ENCODE measurements at regions not wholly inside any gene's neighbourhood (a gene's known extent, or its start where the extent isn't known, plus 50 kb on each side); places are given as distances from the start of the nearest gene placed in this dataset.

DNA sequence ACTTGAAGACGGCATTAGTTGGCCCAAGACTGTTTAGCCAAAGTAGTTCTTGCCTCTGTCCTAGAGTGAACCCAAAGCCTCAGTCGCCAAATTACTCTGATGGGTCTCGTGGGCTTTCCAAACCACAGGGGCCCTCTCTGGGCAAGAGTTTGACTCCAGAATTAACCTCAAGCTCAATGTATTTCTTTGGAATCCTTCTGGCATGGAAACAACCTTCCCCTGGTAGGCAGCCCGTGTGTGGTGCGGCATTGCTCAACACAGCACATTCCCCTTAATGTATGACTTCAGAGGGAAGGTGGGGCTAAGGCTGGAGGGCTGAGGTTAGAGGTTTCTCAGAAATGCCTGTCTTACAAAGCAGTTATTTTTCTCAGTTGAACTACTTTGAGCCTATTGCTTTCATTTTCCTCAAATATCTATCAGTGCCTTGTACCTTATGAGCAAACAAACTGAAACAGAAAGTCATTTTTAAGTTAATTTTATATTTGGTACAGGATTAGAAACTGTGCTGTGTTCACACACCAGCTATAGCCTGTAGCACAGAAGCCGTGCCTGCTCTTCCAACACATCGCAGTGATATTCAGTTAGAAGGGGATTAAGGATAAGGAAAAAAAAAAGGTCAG, 123.9 kb upstream of the HAPLN1 start:
- WGBS (ENCODE audit: insufficient coverage), result 79% methylated on average over 3 of the region's 7 CpGs
- no peaks in the 10 kb centered on the region for H3K27me3 Mint-ChIP-seq (ENCODE audit: low read depth in 3 of 3)
- H3K4me3 Mint-ChIP-seq, result no peak overlapping the region
- intact Hi-C loops (cut with micrococcal nuclease), result no loop called here
- Histone ChIP-seq H3K9ac (ENCODE audit: insufficient read depth, low read length, poor library complexity, severe bottlenecking) (no peak overlapping the region), H3K27ac (ENCODE audit: low read depth in 1 of 2, low read length in 2 of 2) (no peak overlapping the region), H3K4me2 (replicated peaks; ENCODE audit: extremely low read depth, low read length, poor library complexity, severe bottlenecking) (no peak overlapping the region), H3K4me1 (ENCODE audit: control insufficient read depth in 1 of 2, insufficient read depth in 2 of 2, low read length in 2 of 2) (no peaks in the 10 kb centered on the region), H3K36me3 (replicated peaks in 1 of 2; ENCODE audit: control insufficient read depth in 1 of 2, insufficient read depth in 2 of 2, low read length in 2 of 2) (no peaks in the 10 kb centered on the region), H3K4me3 (replicated peaks in 1 of 3; ENCODE audit: low read depth in 2 of 3, low read length in 3 of 3) (no peak overlapping the region), H2AFZ (ENCODE audit: insufficient read depth, low read depth, low read length, poor library complexity, severe bottlenecking) (no peak overlapping the region), H3K9me3 (replicated peaks in 1 of 2; ENCODE audit: control insufficient read depth in 1 of 2, insufficient read depth in 1 of 2, low read length in 2 of 2) (no peaks in the 10 kb centered on the region), H3K27me3 (ENCODE audit: control insufficient read depth in 2 of 2, insufficient read depth in 2 of 2, low read length in 2 of 2) (no peaks in the 10 kb centered on the region), H4K20me1 (ENCODE audit: insufficient read depth, low read length) (no peaks in the 10 kb centered on the region), H3K79me2 (ENCODE audit: insufficient read depth, low read length) (no peaks in the 10 kb centered on the region)
- no peak overlapping the region for H3K27ac Mint-ChIP-seq
- no peaks in the 10 kb centered on the region for H3K36me3 Mint-ChIP-seq
- peaks cover 2 to 9% (median 6%) of the 10 kb centered on the region in 7 donors for H3K9me3 Mint-ChIP-seq
- no peaks in the 10 kb centered on the region for H3K4me1 Mint-ChIP-seq
- TF ChIP-seq, protein P1, sequence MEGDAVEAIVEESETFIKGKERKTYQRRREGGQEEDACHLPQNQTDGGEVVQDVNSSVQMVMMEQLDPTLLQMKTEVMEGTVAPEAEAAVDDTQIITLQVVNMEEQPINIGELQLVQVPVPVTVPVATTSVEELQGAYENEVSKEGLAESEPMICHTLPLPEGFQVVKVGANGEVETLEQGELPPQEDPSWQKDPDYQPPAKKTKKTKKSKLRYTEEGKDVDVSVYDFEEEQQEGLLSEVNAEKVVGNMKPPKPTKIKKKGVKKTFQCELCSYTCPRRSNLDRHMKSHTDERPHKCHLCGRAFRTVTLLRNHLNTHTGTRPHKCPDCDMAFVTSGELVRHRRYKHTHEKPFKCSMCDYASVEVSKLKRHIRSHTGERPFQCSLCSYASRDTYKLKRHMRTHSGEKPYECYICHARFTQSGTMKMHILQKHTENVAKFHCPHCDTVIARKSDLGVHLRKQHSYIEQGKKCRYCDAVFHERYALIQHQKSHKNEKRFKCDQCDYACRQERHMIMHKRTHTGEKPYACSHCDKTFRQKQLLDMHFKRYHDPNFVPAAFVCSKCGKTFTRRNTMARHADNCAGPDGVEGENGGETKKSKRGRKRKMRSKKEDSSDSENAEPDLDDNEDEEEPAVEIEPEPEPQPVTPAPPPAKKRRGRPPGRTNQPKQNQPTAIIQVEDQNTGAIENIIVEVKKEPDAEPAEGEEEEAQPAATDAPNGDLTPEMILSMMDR (IDR thresholded peaks at IDR 0.05), result no peak
- DNase-seq, result no peak

GRCh38 chr5:83839788-83840187, 119.1 kb upstream of the HAPLN1 start:
- TF ChIP-seq, protein P1 (IDR thresholded peaks at IDR 0.05), result no peak
- no peaks in the 10 kb centered on the region for H3K27me3 ChIP-seq (ENCODE audit: control insufficient read depth in 2 of 2, insufficient read depth in 2 of 2, low read length in 2 of 2)
- H2AFZ ChIP-seq (ENCODE audit: insufficient read depth, low read depth, low read length, poor library complexity, severe bottlenecking), result no peak overlapping the region
- intact Hi-C loops (cut with micrococcal nuclease), result no loop called here
- Mint-ChIP-seq H3K9me3 (peaks cover 0 to 9% (median 5%) of the 10 kb centered on the region in 7 donors), H3K27ac (no peak overlapping the region), H3K4me1 (no peaks in the 10 kb centered on the region), H3K4me3 (no peak overlapping the region), H3K36me3 (no peaks in the 10 kb centered on the region), H3K27me3 (ENCODE audit: low read depth in 3 of 3) (no peaks in the 10 kb centered on the region)
- H3K9me3 ChIP-seq (replicated peaks in 1 of 2; ENCODE audit: control insufficient read depth in 1 of 2, insufficient read depth in 1 of 2, low read length in 2 of 2), result no peaks in the 10 kb centered on the region
- no peaks in the 10 kb centered on the region for H3K79me2 ChIP-seq (ENCODE audit: insufficient read depth, low read length)
- no peak overlapping the region for H3K4me2 ChIP-seq (replicated peaks; ENCODE audit: extremely low read depth, low read length, poor library complexity, severe bottlenecking)
- H4K20me1 ChIP-seq (ENCODE audit: insufficient read depth, low read length), result no peaks in the 10 kb centered on the region
- no peak overlapping the region for H3K9ac ChIP-seq (ENCODE audit: insufficient read depth, low read length, poor library complexity, severe bottlenecking)
- no peak overlapping the region for H3K27ac ChIP-seq (ENCODE audit: low read depth in 1 of 2, low read length in 2 of 2)
- no CpG with 5 or more reads among the region's 3 CpGs for WGBS (ENCODE audit: insufficient coverage)
- H3K4me1 ChIP-seq (ENCODE audit: control insufficient read depth in 1 of 2, insufficient read depth in 2 of 2, low read length in 2 of 2), result no peaks in the 10 kb centered on the region
- no peaks in the 10 kb centered on the region for H3K36me3 ChIP-seq (replicated peaks in 1 of 2; ENCODE audit: control insufficient read depth in 1 of 2, insufficient read depth in 2 of 2, low read length in 2 of 2)
- H3K4me3 ChIP-seq (replicated peaks in 1 of 3; ENCODE audit: low read depth in 2 of 3, low read length in 3 of 3), result no peak overlapping the region
- DNase-seq, result no peak

Data from CD14-positive monocyte (primary cell).